Suprapubic skin (tissue), 3 donors: ENCODE measurements at regions not wholly inside any gene's neighbourhood (a gene's known extent, or its start where the extent isn't known, plus 50 kb on each side); places are given as distances from the start of the nearest gene placed in this dataset.

Source experiments
- POLR2A ChIP-seq, 2 donors: fragments of 450-650 bp; IDR thresholded peaks; one replicate each; pipeline ENCODE4 v1.6.1; 2017; ENCODE audit warnings: antibody characterized with exemption in 2 of 2, mild to moderate bottlenecking in 2 of 2, moderate library complexity in 2 of 2
- TF ChIP-seq, protein P1 (sequence below), 2 donors: fragments of 200-600 bp in 1 of 2; fragments of 450-650 bp in 1 of 2; sonication (generic) in 1 of 2; IDR thresholded peaks; one replicate each; pipeline ENCODE4 v1.5.1; 2016 to 2019; ENCODE audit warnings: antibody characterized with exemption in 2 of 2, mild to moderate bottlenecking in 1 of 2, moderate library complexity in 1 of 2

DNA sequence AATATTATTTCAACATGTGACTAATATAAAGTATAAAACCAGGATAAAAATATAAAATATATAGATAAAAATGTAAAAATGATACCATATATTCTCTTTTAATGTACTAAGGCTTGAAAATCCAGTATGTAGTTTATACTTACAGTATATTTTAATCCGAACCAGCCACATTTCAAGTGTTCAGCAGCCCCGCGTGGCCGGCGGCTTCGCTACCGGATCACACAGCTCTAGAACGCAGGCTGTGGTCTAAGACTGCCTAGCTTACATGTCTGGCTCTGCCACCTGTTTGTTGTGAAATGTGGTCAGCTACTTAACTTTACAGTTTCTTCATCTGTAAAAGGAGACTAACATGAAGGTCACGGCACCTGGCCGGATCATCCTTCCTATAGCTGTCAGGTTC is 189.7 kb upstream of the TBX3 start:
- TF ChIP-seq, protein P1, sequence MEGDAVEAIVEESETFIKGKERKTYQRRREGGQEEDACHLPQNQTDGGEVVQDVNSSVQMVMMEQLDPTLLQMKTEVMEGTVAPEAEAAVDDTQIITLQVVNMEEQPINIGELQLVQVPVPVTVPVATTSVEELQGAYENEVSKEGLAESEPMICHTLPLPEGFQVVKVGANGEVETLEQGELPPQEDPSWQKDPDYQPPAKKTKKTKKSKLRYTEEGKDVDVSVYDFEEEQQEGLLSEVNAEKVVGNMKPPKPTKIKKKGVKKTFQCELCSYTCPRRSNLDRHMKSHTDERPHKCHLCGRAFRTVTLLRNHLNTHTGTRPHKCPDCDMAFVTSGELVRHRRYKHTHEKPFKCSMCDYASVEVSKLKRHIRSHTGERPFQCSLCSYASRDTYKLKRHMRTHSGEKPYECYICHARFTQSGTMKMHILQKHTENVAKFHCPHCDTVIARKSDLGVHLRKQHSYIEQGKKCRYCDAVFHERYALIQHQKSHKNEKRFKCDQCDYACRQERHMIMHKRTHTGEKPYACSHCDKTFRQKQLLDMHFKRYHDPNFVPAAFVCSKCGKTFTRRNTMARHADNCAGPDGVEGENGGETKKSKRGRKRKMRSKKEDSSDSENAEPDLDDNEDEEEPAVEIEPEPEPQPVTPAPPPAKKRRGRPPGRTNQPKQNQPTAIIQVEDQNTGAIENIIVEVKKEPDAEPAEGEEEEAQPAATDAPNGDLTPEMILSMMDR (IDR thresholded peaks at IDR 0.05) = no peak
- no peak for TF ChIP-seq POLR2A (IDR thresholded peaks at IDR 0.05)
